Heart left ventricle (tissue), 16 donors: ENCODE measurements at regions not wholly inside any gene's neighbourhood (a gene's known extent, or its start where the extent isn't known, plus 50 kb on each side); places are given as distances from the start of the nearest gene placed in this dataset.

Experiments
- ATAC-seq, 4 donors: fragments of 200-7000 bp; cut with Tn5 transposase; one replicate each; pipeline ENCODE4 v1.9.1; 2020 to 2022; ENCODE audit warnings: moderate library complexity in 4 of 4, mild to moderate bottlenecking in 3 of 4, moderate number of reproducible peaks in 1 of 4
- DNase-seq, 5 donors: peaks; one replicate each; pipeline ENCODE4 v3.0.0-alpha.2; 2020
- H3K27ac ChIP-seq, 12 donors: fragments of 200-600 bp; sonication (generic) in 4 of 12; one replicate each; pipeline versions ENCODE4 v1.5.0 to v1.8.0; 2016 to 2022; ENCODE audit warnings: mild to moderate bottlenecking in 2 of 12
- H3K27me3 ChIP-seq, 9 donors: fragments of 200-600 bp; sonication (generic) in 2 of 9; one replicate each; pipeline versions ENCODE4 v1.5.1 to v1.8.0; 2016 to 2022; ENCODE audit warnings: mild to moderate bottlenecking in 3 of 9
- H3K36me3 ChIP-seq, 9 donors: fragments of 200-600 bp; sonication (generic) in 2 of 9; one replicate each; pipeline versions ENCODE4 v1.5.0 to v1.8.0; 2018 to 2022; ENCODE audit warnings: mild to moderate bottlenecking in 2 of 9
- H3K4me1 ChIP-seq, 12 donors: fragments of 200-600 bp; sonication (generic) in 4 of 12; one replicate each; pipeline versions ENCODE4 v1.5.0 to v1.8.0; 2016 to 2022; ENCODE audit warnings: mild to moderate bottlenecking in 3 of 12
- H3K4me3 ChIP-seq, 12 donors: fragments of 200-600 bp; sonication (generic) in 4 of 12; one replicate each; pipeline versions ENCODE4 v1.5.0 to v1.8.0; 2017 to 2022; ENCODE audit warnings: mild to moderate bottlenecking in 9 of 12, moderate library complexity in 4 of 12
- H3K9me3 ChIP-seq, 12 donors: fragments of 200-600 bp; sonication (generic) in 4 of 12; one replicate each; pipeline versions ENCODE4 v1.5.0 to v1.8.0; 2016 to 2022; ENCODE audit warnings: mild to moderate bottlenecking in 1 of 12
- POLR2A ChIP-seq, 2 donors: fragments of 450-650 bp; IDR thresholded peaks; one replicate each; pipeline ENCODE4 v1.6.1; 2017; ENCODE audit warnings: antibody characterized with exemption in 2 of 2, mild to moderate bottlenecking in 2 of 2, moderate library complexity in 2 of 2
- WGBS, 4 donors: extraction: QIAGEN DNeasy Blood & Tissue Kit in 2 of 4; methylation state at CpG; one replicate each; pipeline versions ENCODE4 v1.1.5 to v1.1.7; 2013 to 2018; 5-methylcytosine and 5-hydroxymethylcytosine counted together
- intact Hi-C, 10 donors: fragments of 100-400 bp; cut with DNase I; formaldehyde crosslinking; loops; one replicate each; pipeline versions ENCODE4 v1.11.1 to v1.14.2; 2022
- TF ChIP-seq, protein P1 (sequence below), 12 donors: fragments of 200-600 bp; sonication (generic) in 4 of 12; IDR thresholded peaks; one replicate each; pipeline versions ENCODE4 v1.5.0 to v1.8.0; 2018 to 2022; ENCODE audit warnings: antibody characterized with exemption in 12 of 12, mild to moderate bottlenecking in 5 of 12
- donor health status: ischemic (EF 13 %, LVEDD 7.1; RV severe dilation, severe dysfunction).
- donor health status: healthy with polysubstance abuse.
- donor health status: DM: no; HTN: yes; CAD: no.
- donor health status: DM: no; HTN: no; CAD: no.
- donor health status: ischemic (EF 25% LVEDD 6.9; RV normal size, moderate dysfunction).
- donor health status: ischemic (EF 25% LVEDD 5.7; RV mildly dilated, moderate dysfunction).
- donor health status: healthy.
- donor health status: DM: yes; HTN: yes; CAD: no.
- donor health status: ischemic (EF 35%, LVEDD 5.7; RV mildly dilated, moderate dysfunction).
- donor health status: nonischemic (EF 11% LVEDD 7.7; RV severe dilation, severe dysfunction).
- donor health status: DM: yes; HTN: yes; CAD: no.
- donor health status: PGD.
- donor health status: ischemic (EF 29% LVEDD 5.4; RV normal size, mild dysfunction).
- donor health status: nonischemic (EF 23%, LVEDD 6.1; RV moderate dilation, normal function).

DNA sequence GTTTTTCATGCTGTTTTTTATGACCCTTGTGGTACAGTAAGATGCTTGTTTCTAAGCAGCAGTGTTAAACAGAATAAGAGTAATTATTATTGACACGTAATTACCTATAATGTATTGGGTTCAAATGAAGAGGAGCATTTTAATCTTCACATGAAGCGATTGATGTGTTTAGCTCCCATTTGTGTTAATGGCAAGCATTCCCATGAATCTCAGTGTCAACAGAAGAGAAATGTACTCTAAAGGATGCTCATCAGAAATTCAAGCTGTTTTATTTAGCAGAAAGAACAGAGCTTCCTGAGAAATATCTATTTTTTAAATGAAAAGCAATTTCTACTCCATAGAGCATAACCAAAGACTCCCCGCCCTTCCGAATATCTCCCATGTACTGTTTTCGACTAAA lies 341.3 kb upstream of the LINC00305 start:
- Histone ChIP-seq H3K9me3 (no peaks in the 10 kb centered on the region), H3K4me1 (no peaks in the 10 kb centered on the region), H3K4me3 (no peak overlapping the region), H3K27ac (no peak overlapping the region), H3K36me3 (no peaks in the 10 kb centered on the region), H3K27me3 (no peaks in the 10 kb centered on the region)
- WGBS, 4 donors = 81 to 91% (median 88%) methylated on average over 5 of the region's 5 CpGs
- ATAC-seq = no peak
- intact Hi-C loops = no loop called here
- no peak for TF ChIP-seq POLR2A (IDR thresholded peaks at IDR 0.05)
- TF ChIP-seq, protein P1, sequence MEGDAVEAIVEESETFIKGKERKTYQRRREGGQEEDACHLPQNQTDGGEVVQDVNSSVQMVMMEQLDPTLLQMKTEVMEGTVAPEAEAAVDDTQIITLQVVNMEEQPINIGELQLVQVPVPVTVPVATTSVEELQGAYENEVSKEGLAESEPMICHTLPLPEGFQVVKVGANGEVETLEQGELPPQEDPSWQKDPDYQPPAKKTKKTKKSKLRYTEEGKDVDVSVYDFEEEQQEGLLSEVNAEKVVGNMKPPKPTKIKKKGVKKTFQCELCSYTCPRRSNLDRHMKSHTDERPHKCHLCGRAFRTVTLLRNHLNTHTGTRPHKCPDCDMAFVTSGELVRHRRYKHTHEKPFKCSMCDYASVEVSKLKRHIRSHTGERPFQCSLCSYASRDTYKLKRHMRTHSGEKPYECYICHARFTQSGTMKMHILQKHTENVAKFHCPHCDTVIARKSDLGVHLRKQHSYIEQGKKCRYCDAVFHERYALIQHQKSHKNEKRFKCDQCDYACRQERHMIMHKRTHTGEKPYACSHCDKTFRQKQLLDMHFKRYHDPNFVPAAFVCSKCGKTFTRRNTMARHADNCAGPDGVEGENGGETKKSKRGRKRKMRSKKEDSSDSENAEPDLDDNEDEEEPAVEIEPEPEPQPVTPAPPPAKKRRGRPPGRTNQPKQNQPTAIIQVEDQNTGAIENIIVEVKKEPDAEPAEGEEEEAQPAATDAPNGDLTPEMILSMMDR (IDR thresholded peaks at IDR 0.05) = no peak
- DNase-seq = no peak

DNA sequence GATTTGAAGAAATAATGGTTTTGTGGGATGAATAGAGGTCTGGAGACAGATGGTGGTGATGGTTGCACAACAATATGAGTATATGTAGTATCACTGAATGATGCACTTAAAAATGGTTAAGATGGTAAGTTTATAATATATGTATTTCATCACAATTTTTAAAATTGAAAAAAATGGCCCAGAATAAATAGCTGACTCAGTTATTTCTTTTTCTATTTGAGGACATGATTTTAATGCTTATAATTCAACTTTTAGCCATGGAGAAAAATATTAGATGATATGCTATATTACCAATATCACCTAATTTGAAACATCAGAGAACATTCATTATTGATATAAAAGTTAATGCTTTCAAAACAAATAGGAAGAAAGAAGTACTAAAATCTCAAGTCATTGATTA lies 339.8 kb upstream of the LINC00305 start:
- H3K4me1 ChIP-seq = no peaks in the 10 kb centered on the region
- DNase-seq = no peak
- TF ChIP-seq POLR2A (IDR thresholded peaks at IDR 0.05) = no peak
- TF ChIP-seq, protein P1 (IDR thresholded peaks at IDR 0.05) = no peak
- no peak overlapping the region for H3K27ac ChIP-seq
- no peak overlapping the region for H3K4me3 ChIP-seq
- no peaks in the 10 kb centered on the region for H3K36me3 ChIP-seq
- no peaks in the 10 kb centered on the region for H3K27me3 ChIP-seq
- no peak for ATAC-seq
- intact Hi-C loops = no loop called here
- no peaks in the 10 kb centered on the region for H3K9me3 ChIP-seq

DNA sequence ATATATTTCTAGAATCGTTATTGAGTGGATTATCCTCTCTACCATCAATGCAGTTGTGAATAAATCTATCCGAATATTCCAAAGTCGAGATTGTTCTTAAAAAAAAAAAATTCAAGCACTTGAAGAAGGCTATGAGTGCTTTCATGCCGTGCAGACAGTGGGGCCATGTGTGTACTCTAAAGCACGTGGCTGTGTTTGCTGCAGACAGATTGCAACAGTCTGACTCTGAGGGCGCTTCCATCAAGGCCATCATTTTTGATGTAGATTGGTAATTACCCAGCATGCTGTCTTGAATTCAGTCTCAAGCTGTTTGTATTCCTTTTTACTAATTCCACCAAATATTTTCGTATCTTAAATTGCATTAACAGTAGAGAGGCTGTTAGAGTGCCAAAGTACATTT lies 325.9 kb upstream of the LINC00305 start:
- intact Hi-C loops = loop anchor here in 1 of 10 donors (10.0 kb wide), 1 partner anchor 60 kb away; no protein-coding TSS in a partner anchor
- ATAC-seq = no peak
- Histone ChIP-seq H3K9me3 (no peaks in the 10 kb centered on the region), H3K4me3 (no peak overlapping the region), H3K36me3 (no peaks in the 10 kb centered on the region), H3K27ac (no peak overlapping the region), H3K4me1 (no peaks in the 10 kb centered on the region), H3K27me3 (no peaks in the 10 kb centered on the region)
- no peak for TF ChIP-seq POLR2A (IDR thresholded peaks at IDR 0.05)
- TF ChIP-seq, protein P1 (IDR thresholded peaks at IDR 0.05) = no peak
- DNase-seq = no peak
- 70 to 79% (median 74%) methylated on average over 7 of the region's 7 CpGs for WGBS, 4 donors

DNA sequence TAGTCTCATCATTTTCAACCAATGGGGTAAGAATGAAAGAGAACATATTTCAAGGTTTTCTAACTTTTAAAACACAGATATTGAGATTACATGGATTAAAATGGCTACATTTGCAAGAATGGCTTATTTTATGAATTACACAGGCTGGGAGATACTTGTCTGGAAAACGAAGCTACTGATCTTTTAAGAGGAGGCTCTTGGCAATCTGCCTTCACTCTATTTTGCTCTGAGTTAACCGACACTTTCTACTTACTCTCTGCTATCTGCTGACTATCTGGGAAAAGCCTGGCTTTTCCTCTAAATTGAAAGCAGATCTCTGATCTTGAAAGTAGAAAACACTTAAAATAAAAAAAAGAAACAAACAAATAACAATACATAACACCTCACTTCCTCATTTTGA lies 325.4 kb upstream of the LINC00305 start:
- intact Hi-C loops = loop anchor here in 1 of 10 donors (10.0 kb wide), 1 partner anchor 59 kb away; no protein-coding TSS in a partner anchor
- ATAC-seq (no peak), DNase-seq (no peak)
- Histone ChIP-seq H3K27ac (no peak overlapping the region), H3K36me3 (no peaks in the 10 kb centered on the region), H3K9me3 (no peaks in the 10 kb centered on the region), H3K4me3 (no peak overlapping the region), H3K27me3 (no peaks in the 10 kb centered on the region), H3K4me1 (no peaks in the 10 kb centered on the region)
- TF ChIP-seq POLR2A (IDR thresholded peaks at IDR 0.05) = no peak
- TF ChIP-seq, protein P1 (IDR thresholded peaks at IDR 0.05) = no peak
- 15 to 32% (median 27%) methylated on average over 2 of the region's 2 CpGs for WGBS, 4 donors
